KMS-11 (cell line): ENCODE measurements at regions not wholly inside any gene's neighbourhood (a gene's known extent, or its start where the extent isn't known, plus 50 kb on each side); places are given as distances from the start of the nearest gene placed in this dataset.

Experiments used
- H2AFZ ChIP-seq: fragments of 200-600 bp; sonication (generic); 2 replicates; pipeline ENCODE4 v1.6.1; 2016; ENCODE audit warnings: antibody characterized with exemption, mixed run types, low read depth
- H3K27ac ChIP-seq: fragments of 200-600 bp; sonication (generic); 2 replicates; pipeline ENCODE4 v1.6.1; 2016; ENCODE audit warnings: mild to moderate bottlenecking, mixed run types
- H3K27me3 ChIP-seq: fragments of 200-600 bp; sonication (generic); 2 replicates; pipeline ENCODE4 v1.6.1; 2017; ENCODE audit warnings: mild to moderate bottlenecking, low read depth, mixed run types, moderate library complexity; ENCODE audit not compliant: insufficient read depth
- H3K36me3 ChIP-seq: fragments of 200-600 bp; sonication (generic); 2 replicates; pipeline ENCODE4 v1.6.1; 2017; ENCODE audit warnings: mild to moderate bottlenecking, mixed run types; ENCODE audit not compliant: insufficient read depth
- H3K4me1 ChIP-seq: fragments of 200-600 bp; sonication (generic); 2 replicates; pipeline ENCODE4 v1.6.1; 2016; ENCODE audit warnings: mild to moderate bottlenecking, low read depth, mixed run types; ENCODE audit not compliant: poor library complexity, severe bottlenecking
- H3K4me2 ChIP-seq: fragments of 200-600 bp; sonication (generic); 2 replicates; pipeline ENCODE4 v1.7.0; 2016; ENCODE audit warnings: mild to moderate bottlenecking, mixed run types
- H3K4me3 ChIP-seq: fragments of 200-600 bp; sonication (generic); IDR thresholded peaks from 2 replicates; pipeline ENCODE4 v1.6.1; 2017; ENCODE audit warnings: low read depth, low read length, mixed read lengths; ENCODE audit not compliant: insufficient read depth
- H3K79me2 ChIP-seq: fragments of 200-600 bp; sonication (generic); 2 replicates; pipeline ENCODE4 v1.6.1; 2016; ENCODE audit warnings: low read depth, mixed run types; ENCODE audit not compliant: insufficient read depth
- H3K9ac ChIP-seq: fragments of 200-600 bp; sonication (generic); 2 replicates; pipeline ENCODE4 v1.6.1; 2016; ENCODE audit warnings: mild to moderate bottlenecking, mixed run types
- H4K20me1 ChIP-seq: fragments of 200-600 bp; sonication (generic); 2 replicates; pipeline ENCODE4 v1.6.1; 2016; ENCODE audit warnings: mild to moderate bottlenecking, mixed run types; ENCODE audit not compliant: insufficient read depth
- CTCF ChIP-seq: fragments of 200-600 bp; sonication (generic); conservative IDR thresholded peaks from 2 replicates; pipeline ENCODE4 v1.6.1; 2017; ENCODE audit warnings: low read depth, mild to moderate bottlenecking, antibody characterized with exemption, low read length, moderate library complexity, mixed read lengths

GRCh38 chr6:130742131-130742681 lies 85.0 kb upstream of the SMLR1 start:
- Histone ChIP-seq H3K4me2 (no peak overlapping the region), H3K79me2 (no peaks in the 10 kb centered on the region), H3K9ac (no peak overlapping the region), H4K20me1 (no peaks in the 10 kb centered on the region), H3K27me3 (no peaks in the 10 kb centered on the region), H3K27ac (no peak overlapping the region), H3K4me1 (no peaks in the 10 kb centered on the region), H2AFZ (no peak overlapping the region), H3K4me3 (no peak overlapping the region), H3K36me3 (no peaks in the 10 kb centered on the region)
- TF ChIP-seq CTCF: no peak

GRCh38 chr6:130743175-130743574 lies 84.0 kb upstream of the SMLR1 start:
- H3K27me3 ChIP-seq: no peaks in the 10 kb centered on the region
- no peak overlapping the region for H3K4me3 ChIP-seq
- H3K79me2 ChIP-seq: no peaks in the 10 kb centered on the region
- H4K20me1 ChIP-seq: no peaks in the 10 kb centered on the region
- no peak overlapping the region for H3K4me2 ChIP-seq
- no peaks in the 10 kb centered on the region for H3K36me3 ChIP-seq
- no peak overlapping the region for H3K27ac ChIP-seq
- TF ChIP-seq CTCF: no peak
- no peak overlapping the region for H2AFZ ChIP-seq
- H3K4me1 ChIP-seq: no peaks in the 10 kb centered on the region
- no peak overlapping the region for H3K9ac ChIP-seq

GRCh38 chr6:130744576-130745366 lies 82.4 kb upstream of the SMLR1 start:
- Histone ChIP-seq H3K36me3 (no peaks in the 10 kb centered on the region), H2AFZ (no peak overlapping the region), H3K79me2 (no peaks in the 10 kb centered on the region), H3K27me3 (no peaks in the 10 kb centered on the region), H3K4me3 (no peak overlapping the region), H3K9ac (no peak overlapping the region), H3K4me1 (no peaks in the 10 kb centered on the region), H4K20me1 (no peaks in the 10 kb centered on the region), H3K4me2 (no peak overlapping the region), H3K27ac (no peak overlapping the region)
- TF ChIP-seq CTCF: no peak

- Histone ChIP-seq H3K27ac (no peak overlapping the region), H3K27me3 (no peaks in the 10 kb centered on the region), H3K4me3 (no peak overlapping the region), H2AFZ (no peak overlapping the region), H3K36me3 (no peaks in the 10 kb centered on the region), H4K20me1 (no peaks in the 10 kb centered on the region), H3K4me1 (no peaks in the 10 kb centered on the region), H3K79me2 (no peaks in the 10 kb centered on the region), H3K4me2 (no peak overlapping the region), H3K9ac (no peak overlapping the region)
- no peak for TF ChIP-seq CTCF
These were observed 79.2 kb upstream of the SMLR1 start for GRCh38 chr6:130748041-130748440.
